C4-2B (cell line): ENCODE measurements at regions not wholly inside any gene's neighbourhood (a gene's known extent, or its start where the extent isn't known, plus 50 kb on each side); places are given as distances from the start of the nearest gene placed in this dataset.

Experiments used
- H3K27ac ChIP-seq: fragments of 450-650 bp; 2 replicates; pipeline ENCODE4 v1.5.1; 2017
- CTCF ChIP-seq: fragments of 450-650 bp; conservative IDR thresholded peaks from 2 replicates; pipeline ENCODE4 v1.5.1; 2017; ENCODE audit warnings: mild to moderate bottlenecking
- ZFX ChIP-seq: fragments of 450-650 bp; IDR thresholded peaks from 2 replicates; pipeline ENCODE4 v1.6.1; 2017

GRCh38 chr3:72490688-72491435, 357.4 kb downstream of the SHQ1 start:
- TF ChIP-seq CTCF, result no peak
- no peak for TF ChIP-seq ZFX
- H3K27ac ChIP-seq, result no peak overlapping the region

- TF ChIP-seq CTCF, result no peak
- no peak for TF ChIP-seq ZFX
- no peak overlapping the region for H3K27ac ChIP-seq
Observed at GRCh38 chr3:72489901-72490300, 358.3 kb downstream of the SHQ1 start.

- H3K27ac ChIP-seq, result no peak overlapping the region
- TF ChIP-seq ZFX (no peak), CTCF (no peak)
Observed at GRCh38 chr3:72488738-72489035, 359.6 kb downstream of the SHQ1 start.

- no peak overlapping the region for H3K27ac ChIP-seq
- TF ChIP-seq ZFX (no peak), CTCF (no peak)
Observed at GRCh38 chr3:72487946-72488737, 360.1 kb downstream of the SHQ1 start.

GRCh38 chr3:72487078-72487765, 361.0 kb downstream of the SHQ1 start:
- TF ChIP-seq ZFX (no peak), CTCF (no peak)
- H3K27ac ChIP-seq, result no peak overlapping the region

GRCh38 chr3:72485641-72486040, 362.6 kb downstream of the SHQ1 start:
- H3K27ac ChIP-seq, result no peak overlapping the region
- TF ChIP-seq ZFX (no peak), CTCF (no peak)

- no peak overlapping the region for H3K27ac ChIP-seq
- no peak for TF ChIP-seq CTCF
- no peak for TF ChIP-seq ZFX
Observed at GRCh38 chr3:72483554-72484104, 364.6 kb downstream of the SHQ1 start.
